Inflammatory macrophage treated with lipopolysaccharide for 4 hours (primary cell): ENCODE measurements at regions not wholly inside any gene's neighbourhood (a gene's known extent, or its start where the extent isn't known, plus 50 kb on each side); places are given as distances from the start of the nearest gene placed in this dataset.
"Not testable (repeated sequence)": the region's sequence is repeated elsewhere in the genome, so short reads cannot be mapped to it uniquely, and the experiment has no call there.

Experiments
- DNase-seq: peaks from one replicate; pipeline ENCODE4 v3.0.0-alpha.2; 2020

- not testable (repeated sequence) for DNase-seq
These were observed 133.4 kb upstream of the KCNJ18 start for GRCh38 chr17:21558921-21559320.

GRCh38 chr17:21564262-21564661, 128.1 kb upstream of the KCNJ18 start:
- DNase-seq = no peak

- DNase-seq = not testable (repeated sequence)
These were observed 127.6 kb upstream of the KCNJ18 start for GRCh38 chr17:21564757-21565156.

GRCh38 chr17:21570427-21570826, 121.9 kb upstream of the KCNJ18 start:
- not testable (repeated sequence) for DNase-seq

GRCh38 chr17:21572148-21572547, 120.2 kb upstream of the KCNJ18 start:
- not testable (repeated sequence) for DNase-seq

GRCh38 chr17:21573271-21573960, 118.9 kb upstream of the KCNJ18 start:
- DNase-seq = not testable (repeated sequence)

- DNase-seq = no peak
These were observed 118.2 kb upstream of the KCNJ18 start for GRCh38 chr17:21573961-21574610.

GRCh38 chr17:21574611-21575255, 117.6 kb upstream of the KCNJ18 start:
- not testable (repeated sequence) for DNase-seq

- DNase-seq = not testable (repeated sequence)
These were observed 113.5 kb upstream of the KCNJ18 start for GRCh38 chr17:21578783-21579182.

- no peak for DNase-seq
These were observed 99.5 kb upstream of the KCNJ18 start for GRCh38 chr17:21592774-21593173.

GRCh38 chr17:21593452-21594105, 98.7 kb upstream of the KCNJ18 start:
- not testable (repeated sequence) for DNase-seq

- DNase-seq = no peak
These were observed 97.2 kb upstream of the KCNJ18 start for GRCh38 chr17:21595086-21595485.

GRCh38 chr17:21602176-21602575, 90.1 kb upstream of the KCNJ18 start:
- no peak for DNase-seq

GRCh38 chr17:21603292-21603691, 89.0 kb upstream of the KCNJ18 start:
- not testable (repeated sequence) for DNase-seq

GRCh38 chr17:21611443-21611842, 80.9 kb upstream of the KCNJ18 start:
- not testable (repeated sequence) for DNase-seq

- DNase-seq = not testable (repeated sequence)
These were observed 79.9 kb upstream of the KCNJ18 start for GRCh38 chr17:21612123-21613070.

GRCh38 chr17:21613071-21613429, 79.3 kb upstream of the KCNJ18 start:
- DNase-seq = no peak

- DNase-seq = not testable (repeated sequence)
These were observed 65.3 kb upstream of the KCNJ18 start for GRCh38 chr17:21626987-21627386.
